ENCODE measurements at regions not wholly inside any gene's neighbourhood (a gene's known extent, or its start where the extent isn't known, plus 50 kb on each side); places are given as distances from the start of the nearest gene placed in this dataset.

DNA sequence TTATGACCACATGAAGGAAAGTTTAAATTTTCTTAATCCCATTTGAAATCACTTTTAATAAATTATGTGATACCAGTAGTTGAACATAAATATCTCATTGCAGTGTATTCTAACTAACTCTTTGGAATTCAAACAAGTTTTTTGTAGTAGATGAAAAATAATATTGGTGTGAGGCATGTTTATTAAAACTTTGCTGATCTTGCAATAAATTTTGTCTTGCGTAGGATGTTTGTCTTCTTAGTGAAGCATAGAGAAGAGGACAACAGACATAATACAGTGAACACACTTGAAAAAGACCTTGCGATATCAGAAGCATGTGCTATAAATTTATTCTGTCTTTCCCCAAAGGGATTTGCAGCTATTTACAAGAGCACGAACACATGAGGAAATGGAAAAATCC lies 140.7 kb downstream of the HTR1B start:
- intact Hi-C loops (cut with micrococcal nuclease; ENCODE audit: unreplicated experiment), result loop anchor here (1.0 kb wide), 1 partner anchor 29 kb away; no protein-coding TSS in a partner anchor
- H3K9me3 Mint-ChIP-seq (ENCODE audit: unreplicated experiment), result peaks cover 8% of the 10 kb centered on the region
- no peak for DNase-seq
- H3K36me3 ChIP-seq (ENCODE audit: control insufficient read depth, insufficient read depth, low read length), result no peaks in the 10 kb centered on the region
- no TSS peak for BruUV-seq (replicated peaks)
- H3K27me3 Mint-ChIP-seq (ENCODE audit: insufficient read depth, unreplicated experiment), result no peaks in the 10 kb centered on the region
- ChIA-PET CTCF (no interaction called here), POLR2A (no interaction called here)
- no peak overlapping the region for H3K27ac Mint-ChIP-seq (ENCODE audit: unreplicated experiment)
- TF ChIP-seq, protein P1, sequence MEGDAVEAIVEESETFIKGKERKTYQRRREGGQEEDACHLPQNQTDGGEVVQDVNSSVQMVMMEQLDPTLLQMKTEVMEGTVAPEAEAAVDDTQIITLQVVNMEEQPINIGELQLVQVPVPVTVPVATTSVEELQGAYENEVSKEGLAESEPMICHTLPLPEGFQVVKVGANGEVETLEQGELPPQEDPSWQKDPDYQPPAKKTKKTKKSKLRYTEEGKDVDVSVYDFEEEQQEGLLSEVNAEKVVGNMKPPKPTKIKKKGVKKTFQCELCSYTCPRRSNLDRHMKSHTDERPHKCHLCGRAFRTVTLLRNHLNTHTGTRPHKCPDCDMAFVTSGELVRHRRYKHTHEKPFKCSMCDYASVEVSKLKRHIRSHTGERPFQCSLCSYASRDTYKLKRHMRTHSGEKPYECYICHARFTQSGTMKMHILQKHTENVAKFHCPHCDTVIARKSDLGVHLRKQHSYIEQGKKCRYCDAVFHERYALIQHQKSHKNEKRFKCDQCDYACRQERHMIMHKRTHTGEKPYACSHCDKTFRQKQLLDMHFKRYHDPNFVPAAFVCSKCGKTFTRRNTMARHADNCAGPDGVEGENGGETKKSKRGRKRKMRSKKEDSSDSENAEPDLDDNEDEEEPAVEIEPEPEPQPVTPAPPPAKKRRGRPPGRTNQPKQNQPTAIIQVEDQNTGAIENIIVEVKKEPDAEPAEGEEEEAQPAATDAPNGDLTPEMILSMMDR (IDR thresholded peaks at IDR 0.05; ENCODE audit: insufficient read depth in 1 of 2, low read depth in 1 of 2, low read length in 1 of 2, severe bottlenecking in 1 of 2, unreplicated experiment in 1 of 2), result no peak
- no peaks in the 10 kb centered on the region for H3K27me3 ChIP-seq (replicated peaks; ENCODE audit: control insufficient read depth, insufficient read depth, low read length)
- no peak overlapping the region for H3K4me3 ChIP-seq (ENCODE audit: low read depth, low read length)
- H3K36me3 Mint-ChIP-seq (ENCODE audit: insufficient read depth, unreplicated experiment), result no peaks in the 10 kb centered on the region
- H3K9me3 ChIP-seq, result no peaks in the 10 kb centered on the region
- no peak overlapping the region for H3K4me3 Mint-ChIP-seq (ENCODE audit: unreplicated experiment)
- 0 out of 2 replicates have a peak, but pooled peaks cover 7% of the 10 kb centered on the region for H3K4me1 ChIP-seq
- H3K4me1 Mint-ChIP-seq (ENCODE audit: low read depth, unreplicated experiment), result no peaks in the 10 kb centered on the region

DNA sequence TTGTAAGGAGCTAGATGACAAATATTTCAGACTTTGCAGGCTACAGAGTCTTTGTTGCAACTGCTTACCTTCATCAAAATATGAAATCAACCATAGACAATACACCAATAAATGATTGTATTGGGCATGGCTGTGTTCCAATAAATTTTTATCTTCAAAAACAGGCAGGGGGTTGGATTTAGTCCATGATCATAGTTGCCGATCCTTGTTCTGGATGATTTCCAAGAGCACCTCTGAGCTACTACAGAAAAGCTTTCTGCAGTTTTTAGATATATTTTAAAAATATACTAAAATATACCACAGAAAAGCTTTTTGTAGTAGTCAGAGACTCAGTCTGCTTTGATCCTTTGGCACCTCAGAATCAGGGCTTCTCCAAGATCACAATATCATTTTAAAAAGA lies 145.0 kb downstream of the HTR1B start:
- intact Hi-C loops (cut with micrococcal nuclease; ENCODE audit: unreplicated experiment), result no loop called here
- no TSS peak for BruUV-seq (replicated peaks)
- no peak for DNase-seq
- H3K27me3 Mint-ChIP-seq (ENCODE audit: insufficient read depth, unreplicated experiment), result no peaks in the 10 kb centered on the region
- Histone ChIP-seq H3K9me3 (no peaks in the 10 kb centered on the region), H3K4me3 (ENCODE audit: low read depth, low read length) (no peak overlapping the region), H3K27me3 (replicated peaks; ENCODE audit: control insufficient read depth, insufficient read depth, low read length) (no peaks in the 10 kb centered on the region), H3K4me1 (0 out of 2 replicates have a peak, but pooled peaks cover 7% of the 10 kb centered on the region), H3K36me3 (ENCODE audit: control insufficient read depth, insufficient read depth, low read length) (no peaks in the 10 kb centered on the region)
- no peak overlapping the region for H3K4me3 Mint-ChIP-seq (ENCODE audit: unreplicated experiment)
- no peak overlapping the region for H3K27ac Mint-ChIP-seq (ENCODE audit: unreplicated experiment)
- no peaks in the 10 kb centered on the region for H3K9me3 Mint-ChIP-seq (ENCODE audit: unreplicated experiment)
- H3K36me3 Mint-ChIP-seq (ENCODE audit: insufficient read depth, unreplicated experiment), result no peaks in the 10 kb centered on the region
- CTCF ChIA-PET, result no interaction called here
- POLR2A ChIA-PET, result no interaction called here
- H3K4me1 Mint-ChIP-seq (ENCODE audit: low read depth, unreplicated experiment), result no peaks in the 10 kb centered on the region
- TF ChIP-seq, protein P1 (IDR thresholded peaks at IDR 0.05; ENCODE audit: insufficient read depth in 1 of 2, low read depth in 1 of 2, low read length in 1 of 2, severe bottlenecking in 1 of 2, unreplicated experiment in 1 of 2), result no peak

DNA sequence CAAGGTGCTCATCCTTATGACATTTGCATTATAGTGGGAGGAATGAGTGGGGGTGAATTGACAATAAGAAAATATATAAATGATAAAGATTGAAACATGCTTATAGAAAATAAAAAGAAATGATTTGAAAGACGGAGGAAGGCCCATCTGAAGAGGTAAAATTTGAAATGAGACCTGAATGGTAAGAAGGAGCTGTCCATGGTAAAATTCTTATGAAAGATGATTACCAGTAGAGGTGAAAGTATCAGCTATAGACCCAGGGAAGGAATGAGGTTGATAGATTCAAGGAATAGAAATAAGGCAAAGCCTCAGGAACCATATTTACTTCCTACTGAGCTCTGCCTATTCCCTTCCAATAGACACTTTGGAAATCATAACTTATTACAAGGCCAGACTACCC lies 149.7 kb downstream of the HTR1B start:
- H3K27ac Mint-ChIP-seq (ENCODE audit: unreplicated experiment), result no peak overlapping the region
- no peak overlapping the region for H3K4me3 Mint-ChIP-seq (ENCODE audit: unreplicated experiment)
- TF ChIP-seq, protein P1 (IDR thresholded peaks at IDR 0.05; ENCODE audit: insufficient read depth in 1 of 2, low read depth in 1 of 2, low read length in 1 of 2, severe bottlenecking in 1 of 2, unreplicated experiment in 1 of 2), result no peak
- ChIA-PET POLR2A (no interaction called here), CTCF (no interaction called here)
- no peaks in the 10 kb centered on the region for H3K9me3 ChIP-seq
- intact Hi-C loops (cut with micrococcal nuclease; ENCODE audit: unreplicated experiment), result no loop called here
- H3K4me1 Mint-ChIP-seq (ENCODE audit: low read depth, unreplicated experiment), result no peaks in the 10 kb centered on the region
- no peak for DNase-seq
- no peaks in the 10 kb centered on the region for H3K9me3 Mint-ChIP-seq (ENCODE audit: unreplicated experiment)
- no peaks in the 10 kb centered on the region for H3K27me3 ChIP-seq (replicated peaks; ENCODE audit: control insufficient read depth, insufficient read depth, low read length)
- no TSS peak for BruUV-seq (replicated peaks)
- no peak overlapping the region for H3K4me3 ChIP-seq (ENCODE audit: low read depth, low read length)
- no peaks in the 10 kb centered on the region; the same call in 1 of the 2 replicates for H3K4me1 ChIP-seq
- H3K27me3 Mint-ChIP-seq (ENCODE audit: insufficient read depth, unreplicated experiment), result no peaks in the 10 kb centered on the region
- no peaks in the 10 kb centered on the region for H3K36me3 Mint-ChIP-seq (ENCODE audit: insufficient read depth, unreplicated experiment)
- no peaks in the 10 kb centered on the region for H3K36me3 ChIP-seq (ENCODE audit: control insufficient read depth, insufficient read depth, low read length)
